GM12878 (cell line): ENCODE measurements at regions not wholly inside any gene's neighbourhood (a gene's known extent, or its start where the extent isn't known, plus 50 kb on each side); places are given as distances from the start of the nearest gene placed in this dataset.

ENCODE experiments used
- ATAC-seq: fragments of 200-7000 bp; cut with Tn5 transposase; 3 replicates; pipeline ENCODE4 v1.9.1; 2020; ENCODE audit warnings: mild to moderate bottlenecking, moderate library complexity
- BruUV-seq: library from RNA; stranded (reverse); fragments of 400-500 nt; replicated peaks from 2 replicates; lab custom pipeline; 2021; lab: Mats Ljungman, UMichigan
- CTCF ChIA-PET: fragments of 300-600 bp; sonication (Branson Sonifier 250); formaldehyde crosslinking; extraction: SDS; loops from one replicate; lab custom pipeline; 2021; ENCODE audit warnings: inconsistent platforms; lab: Yijun Ruan, JAX
- POLR2A ChIA-PET: fragments of 350-600 bp; formaldehyde crosslinking; extraction: SDS; loops from one replicate; lab custom pipeline; 2021; ENCODE audit warnings: inconsistent platforms; lab: Charles Lee
- RAD21 ChIA-PET: fragments of 300-600 bp; sonication (Branson Sonifier 250); formaldehyde crosslinking; loops from one replicate; lab custom pipeline; 2023; ENCODE audit warnings: antibody characterized with exemption; ENCODE audit not compliant: unreplicated experiment; lab: Charles Lee
- SMC1A ChIA-PET: fragments of 300-600 bp; sonication (Branson Sonifier 250); formaldehyde crosslinking; loops from one replicate; lab custom pipeline; 2023; ENCODE audit not compliant: unreplicated experiment, uncharacterized antibody; lab: Charles Lee
- DNase-seq: peaks from one replicate; pipeline ENCODE4 v3.0.0-alpha.2; 2011; ENCODE audit warnings: low read depth, low spot score
- FAIRE-seq: peaks from 3 replicates; lab custom pipeline; 2011; peaks lifted over from hg19 to GRCh38; lab: Jason Lieb, UNC
- H2AFZ ChIP-seq: 2 replicates; pipeline ENCODE4 v1.6.0; 2011; ENCODE audit warnings: low read depth, low read length, control low read depth; ENCODE audit not compliant: control insufficient read depth
- H3K27ac ChIP-seq: 2 replicates; pipeline ENCODE4 v1.5.1; 2011; ENCODE audit warnings: control low read depth; ENCODE audit not compliant: control insufficient read depth, insufficient read depth
- H3K27me3 ChIP-seq, 2 experiments: replicated peaks in 1 of 2; 2 replicates each; pipeline versions ENCODE4 v1.6.0 to v1.6.1; 2011; ENCODE audit warnings: low read length in 1 of 2; ENCODE audit not compliant: control insufficient read depth in 2 of 2, insufficient read depth in 2 of 2
- H3K36me3 ChIP-seq, 2 experiments: 2 replicates each; pipeline ENCODE4 v1.5.1; 2011; ENCODE audit warnings: low read length in 1 of 2; ENCODE audit not compliant: control insufficient read depth in 2 of 2, insufficient read depth in 2 of 2
- H3K4me1 ChIP-seq: 2 replicates; pipeline ENCODE4 v1.6.1; 2011; ENCODE audit warnings: mild to moderate bottlenecking, low read length, moderate library complexity, mixed read lengths; ENCODE audit not compliant: control insufficient read depth, insufficient read depth
- H3K4me2 ChIP-seq: 2 replicates; pipeline ENCODE4 v1.6.0; 2011; ENCODE audit warnings: control low read depth; ENCODE audit not compliant: control insufficient read depth, insufficient read depth
- H3K4me3 ChIP-seq: fragments of 200-600 bp; sonication (generic); 2 replicates; pipeline ENCODE4 v1.5.1; 2016
- H3K79me2 ChIP-seq: 2 replicates; pipeline ENCODE4 v1.6.0; 2011; ENCODE audit warnings: low read length; ENCODE audit not compliant: control insufficient read depth, insufficient read depth
- H3K9ac ChIP-seq: 2 replicates; pipeline ENCODE4 v1.8.0; 2011; ENCODE audit warnings: low read length, control low read depth, mixed read lengths; ENCODE audit not compliant: control insufficient read depth, insufficient read depth
- H3K9me3 ChIP-seq: replicated peaks from 3 replicates; pipeline ENCODE4 v1.5.1; 2011; ENCODE audit warnings: mild to moderate bottlenecking, low read length; ENCODE audit not compliant: control insufficient read depth, insufficient read depth
- H4K20me1 ChIP-seq: 2 replicates; pipeline ENCODE4 v1.6.0; 2011; ENCODE audit not compliant: control insufficient read depth, insufficient read depth
- CBFB ChIP-seq: IDR thresholded peaks from 2 replicates; pipeline ENCODE4 v1.6.1; 2016; ENCODE audit warnings: antibody characterized with exemption, low read depth
- CBX5 ChIP-seq: sonication (generic); IDR thresholded peaks from 2 replicates; pipeline ENCODE4 v1.6.1; 2016; ENCODE audit warnings: low read depth, moderate library complexity, mild to moderate bottlenecking, inconsistent platforms
- CEBPB ChIP-seq, 2 experiments: fragments of 150-350 bp in 1 of 2; IDR thresholded peaks; 2 replicates each; pipeline ENCODE4 v1.6.1; 2012 to 2014; ENCODE audit warnings: low read depth in 2 of 2, low read length in 2 of 2, borderline replicate concordance in 1 of 2, inconsistent platforms in 1 of 2
- CHD2 ChIP-seq: IDR thresholded peaks from 2 replicates; pipeline ENCODE4 v1.6.1; 2011; ENCODE audit warnings: low read depth, low read length, improper control_type of control experiment, borderline replicate concordance
- MEF2A ChIP-seq: IDR thresholded peaks from 2 replicates; pipeline ENCODE4 v1.6.1; 2011; ENCODE audit warnings: low read depth, mild to moderate bottlenecking, low read length, moderate library complexity; ENCODE audit not compliant: insufficient read depth
- NFYB ChIP-seq: IDR thresholded peaks from 2 replicates; pipeline ENCODE4 v1.6.1; 2011; ENCODE audit warnings: low read depth, mild to moderate bottlenecking, low read length, improper control_type of control experiment, moderate library complexity; ENCODE audit not compliant: insufficient read depth
- RELA ChIP-seq: fragments of 450-650 bp; IDR thresholded peaks from 2 replicates; pipeline ENCODE4 v1.8.0; 2014; ENCODE audit warnings: borderline replicate concordance; ENCODE audit not compliant: partially characterized antibody
- SIN3A ChIP-seq: IDR thresholded peaks from 2 replicates; pipeline ENCODE4 v1.6.1; 2012; ENCODE audit warnings: low read depth, low read length, improper control_type of control experiment
- TCF3 ChIP-seq: IDR thresholded peaks from 2 replicates; pipeline ENCODE4 v1.6.1; 2012; ENCODE audit warnings: low read depth, mild to moderate bottlenecking, low read length, borderline replicate concordance; ENCODE audit not compliant: insufficient read depth
- ZNF24 ChIP-seq: fragments of 450-650 bp; IDR thresholded peaks from 2 replicates; pipeline ENCODE4 v1.6.1; 2017; ENCODE audit warnings: antibody characterized with exemption, mild to moderate bottlenecking
- ZSCAN29 ChIP-seq: fragments of 450-650 bp; IDR thresholded peaks from 2 replicates; pipeline ENCODE4 v1.6.1; 2017; ENCODE audit warnings: mild to moderate bottlenecking, moderate library complexity
- WGBS: methylation state at CpG from one replicate; pipeline ENCODE4 v1.1.6; 2016; ENCODE audit warnings: low lambda C conversion rate; ENCODE audit not compliant: insufficient replicate concordance, insufficient coverage; ENCODE audit errors: missing lambda C conversion rate; 5-methylcytosine and 5-hydroxymethylcytosine counted together
- in situ Hi-C: fragments of 300-500 bp; cut with MboI; formaldehyde crosslinking; loops from 9 replicates; pipeline ENCODE4 v1.14.3; 2018; ENCODE audit warnings: mixed read lengths
- intact Hi-C: fragments of 100-400 bp; cut with micrococcal nuclease; formaldehyde crosslinking; loops from one replicate; pipeline ENCODE4 v1.14.2; 2022; ENCODE audit not compliant: unreplicated experiment
- TF ChIP-seq, protein P1 (sequence below): fragments of 450-650 bp; formaldehyde crosslinking; IDR thresholded peaks from 2 replicates; pipeline ENCODE4 v1.4.0; 2020; ENCODE audit warnings: mild to moderate bottlenecking, moderate library complexity
- TF ChIP-seq, protein P2 (sequence below): IDR thresholded peaks from 2 replicates; pipeline ENCODE4 v1.6.1; 2011; ENCODE audit warnings: low read depth, low read length, improper control_type of control experiment, borderline replicate concordance
- TF ChIP-seq, protein P3 (sequence below): fragments of 450-650 bp; IDR thresholded peaks from 2 replicates; pipeline ENCODE4 v1.6.1; 2017; ENCODE audit warnings: mild to moderate bottlenecking

DNA sequence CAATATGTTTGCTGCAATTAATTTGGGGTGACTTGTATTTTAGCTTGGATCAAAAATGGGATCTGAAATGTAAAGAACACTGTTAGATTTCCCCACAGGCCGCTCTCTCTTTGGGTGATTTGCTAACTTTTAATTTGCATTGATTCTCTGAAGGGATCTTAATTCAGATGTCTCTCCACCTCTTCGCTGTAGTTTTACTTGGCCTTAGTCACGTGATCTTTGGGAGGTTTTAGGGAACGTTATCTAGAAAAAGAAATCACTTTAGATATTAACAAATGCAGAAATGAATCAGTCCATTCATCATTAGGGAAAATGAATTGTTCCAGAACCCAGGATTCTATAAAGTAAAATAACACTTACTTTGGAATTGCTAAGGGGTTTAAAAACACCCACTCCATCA is 390.2 kb downstream of the THBS2 start:
- H4K20me1 ChIP-seq, result no peaks in the 10 kb centered on the region
- in situ Hi-C loops (no loop called here), intact Hi-C loops (no loop called here)
- no peak overlapping the region for H3K9ac ChIP-seq
- no peaks in the 10 kb centered on the region for H3K9me3 ChIP-seq
- no peak for FAIRE-seq
- no peak for DNase-seq
- no peak for ATAC-seq
- H3K4me1 ChIP-seq, result no peaks in the 10 kb centered on the region
- no peak overlapping the region for H3K4me3 ChIP-seq
- H3K27me3 ChIP-seq, result no peaks in the 10 kb centered on the region
- BruUV-seq, result no TSS peak
- SMC1A ChIA-PET, result no interaction called here
- H2AFZ ChIP-seq, result no peak overlapping the region
- POLR2A ChIA-PET, result no interaction called here
- 15% methylated on average over 4 of the region's 4 CpGs for WGBS
- H3K36me3 ChIP-seq, result no peaks in the 10 kb centered on the region
- TF ChIP-seq CEBPB (IDR thresholded peaks at IDR 0.05; ENCODE audit: borderline replicate concordance in 1 of 2, low read depth in 2 of 2, low read length in 2 of 2) (no peak), RELA (no peak), CBFB (no peak), SIN3A (no peak), ZSCAN29 (no peak), ZNF24 (no peak), TCF3 (no peak), MEF2A (no peak), NFYB (no peak), CBX5 (no peak), CHD2 (no peak)
- TF ChIP-seq, protein P1, sequence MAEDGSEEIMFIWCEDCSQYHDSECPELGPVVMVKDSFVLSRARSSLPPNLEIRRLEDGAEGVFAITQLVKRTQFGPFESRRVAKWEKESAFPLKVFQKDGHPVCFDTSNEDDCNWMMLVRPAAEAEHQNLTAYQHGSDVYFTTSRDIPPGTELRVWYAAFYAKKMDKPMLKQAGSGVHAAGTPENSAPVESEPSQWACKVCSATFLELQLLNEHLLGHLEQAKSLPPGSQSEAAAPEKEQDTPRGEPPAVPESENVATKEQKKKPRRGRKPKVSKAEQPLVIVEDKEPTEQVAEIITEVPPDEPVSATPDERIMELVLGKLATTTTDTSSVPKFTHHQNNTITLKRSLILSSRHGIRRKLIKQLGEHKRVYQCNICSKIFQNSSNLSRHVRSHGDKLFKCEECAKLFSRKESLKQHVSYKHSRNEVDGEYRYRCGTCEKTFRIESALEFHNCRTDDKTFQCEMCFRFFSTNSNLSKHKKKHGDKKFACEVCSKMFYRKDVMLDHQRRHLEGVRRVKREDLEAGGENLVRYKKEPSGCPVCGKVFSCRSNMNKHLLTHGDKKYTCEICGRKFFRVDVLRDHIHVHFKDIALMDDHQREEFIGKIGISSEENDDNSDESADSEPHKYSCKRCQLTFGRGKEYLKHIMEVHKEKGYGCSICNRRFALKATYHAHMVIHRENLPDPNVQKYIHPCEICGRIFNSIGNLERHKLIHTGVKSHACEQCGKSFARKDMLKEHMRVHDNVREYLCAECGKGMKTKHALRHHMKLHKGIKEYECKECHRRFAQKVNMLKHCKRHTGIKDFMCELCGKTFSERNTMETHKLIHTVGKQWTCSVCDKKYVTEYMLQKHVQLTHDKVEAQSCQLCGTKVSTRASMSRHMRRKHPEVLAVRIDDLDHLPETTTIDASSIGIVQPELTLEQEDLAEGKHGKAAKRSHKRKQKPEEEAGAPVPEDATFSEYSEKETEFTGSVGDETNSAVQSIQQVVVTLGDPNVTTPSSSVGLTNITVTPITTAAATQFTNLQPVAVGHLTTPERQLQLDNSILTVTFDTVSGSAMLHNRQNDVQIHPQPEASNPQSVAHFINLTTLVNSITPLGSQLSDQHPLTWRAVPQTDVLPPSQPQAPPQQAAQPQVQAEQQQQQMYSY, result no peak
- TF ChIP-seq, protein P2, sequence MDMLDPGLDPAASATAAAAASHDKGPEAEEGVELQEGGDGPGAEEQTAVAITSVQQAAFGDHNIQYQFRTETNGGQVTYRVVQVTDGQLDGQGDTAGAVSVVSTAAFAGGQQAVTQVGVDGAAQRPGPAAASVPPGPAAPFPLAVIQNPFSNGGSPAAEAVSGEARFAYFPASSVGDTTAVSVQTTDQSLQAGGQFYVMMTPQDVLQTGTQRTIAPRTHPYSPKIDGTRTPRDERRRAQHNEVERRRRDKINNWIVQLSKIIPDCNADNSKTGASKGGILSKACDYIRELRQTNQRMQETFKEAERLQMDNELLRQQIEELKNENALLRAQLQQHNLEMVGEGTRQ, result no peak
- TF ChIP-seq, protein P3, sequence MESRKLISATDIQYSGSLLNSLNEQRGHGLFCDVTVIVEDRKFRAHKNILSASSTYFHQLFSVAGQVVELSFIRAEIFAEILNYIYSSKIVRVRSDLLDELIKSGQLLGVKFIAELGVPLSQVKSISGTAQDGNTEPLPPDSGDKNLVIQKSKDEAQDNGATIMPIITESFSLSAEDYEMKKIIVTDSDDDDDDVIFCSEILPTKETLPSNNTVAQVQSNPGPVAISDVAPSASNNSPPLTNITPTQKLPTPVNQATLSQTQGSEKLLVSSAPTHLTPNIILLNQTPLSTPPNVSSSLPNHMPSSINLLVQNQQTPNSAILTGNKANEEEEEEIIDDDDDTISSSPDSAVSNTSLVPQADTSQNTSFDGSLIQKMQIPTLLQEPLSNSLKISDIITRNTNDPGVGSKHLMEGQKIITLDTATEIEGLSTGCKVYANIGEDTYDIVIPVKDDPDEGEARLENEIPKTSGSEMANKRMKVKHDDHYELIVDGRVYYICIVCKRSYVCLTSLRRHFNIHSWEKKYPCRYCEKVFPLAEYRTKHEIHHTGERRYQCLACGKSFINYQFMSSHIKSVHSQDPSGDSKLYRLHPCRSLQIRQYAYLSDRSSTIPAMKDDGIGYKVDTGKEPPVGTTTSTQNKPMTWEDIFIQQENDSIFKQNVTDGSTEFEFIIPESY, result no peak
- RAD21 ChIA-PET, result no interaction called here
- no peak overlapping the region for H3K4me2 ChIP-seq
- CTCF ChIA-PET, result no interaction called here
- H3K27ac ChIP-seq, result no peak overlapping the region
- H3K79me2 ChIP-seq, result no peaks in the 10 kb centered on the region
